Nephron (organoid): ENCODE measurements at regions not wholly inside any gene's neighbourhood (a gene's known extent, or its start where the extent isn't known, plus 50 kb on each side); places are given as distances from the start of the nearest gene placed in this dataset.

ENCODE experiments used
- H3K27ac Mint-ChIP-seq, 3 experiments: 2 replicates each; pipeline ENCODE4 v1.8.0; 2020; ENCODE audit warnings: mixed read lengths in 3 of 3, mild to moderate bottlenecking in 2 of 3, moderate library complexity in 1 of 3
- H3K27me3 Mint-ChIP-seq: 2 replicates; pipeline ENCODE4 v1.8.0; 2021; ENCODE audit warnings: low read depth, mild to moderate bottlenecking, moderate library complexity, mixed read lengths
- H3K36me3 Mint-ChIP-seq: 2 replicates; pipeline ENCODE4 v1.8.0; 2020; ENCODE audit warnings: low read depth, mixed read lengths
- H3K4me1 Mint-ChIP-seq: 2 replicates; pipeline ENCODE4 v1.8.0; 2020; ENCODE audit warnings: mixed read lengths
- H3K4me3 Mint-ChIP-seq, 3 experiments: 2 replicates each; pipeline ENCODE4 v1.8.0; 2020; ENCODE audit warnings: mild to moderate bottlenecking in 3 of 3, mixed read lengths in 3 of 3, moderate library complexity in 2 of 3
- H3K9me3 Mint-ChIP-seq: 2 replicates; pipeline ENCODE4 v1.8.0; 2020; ENCODE audit warnings: mixed read lengths
- CTCF ChIP-seq, 3 experiments: fragments of 200-600 bp; sonication (generic); IDR thresholded peaks; one replicate each; pipeline ENCODE4 v1.5.0; 2021; ENCODE audit warnings: antibody characterized with exemption in 3 of 3; ENCODE audit not compliant: unreplicated experiment in 3 of 3

GRCh38 chr3:117109178-117109577, 399.6 kb downstream of the TUSC7 start:
- H3K27me3 Mint-ChIP-seq, result no peaks in the 10 kb centered on the region

GRCh38 chr3:117114517-117115265, 405.1 kb downstream of the TUSC7 start:
- Mint-ChIP-seq H3K36me3 (no peaks in the 10 kb centered on the region), H3K27me3 (no peaks in the 10 kb centered on the region), H3K4me1 (peaks cover 22% of the 10 kb centered on the region), H3K4me3 (no peak overlapping the region), H3K9me3 (no peaks in the 10 kb centered on the region), H3K27ac (no peak overlapping the region)
- no peak for TF ChIP-seq CTCF (IDR thresholded peaks at IDR 0.05; ENCODE audit: unreplicated experiment in 3 of 3)

More at GRCh38 chr3:117109178-117109577, 399.6 kb downstream of the TUSC7 start:
- H3K36me3 Mint-ChIP-seq, result no peaks in the 10 kb centered on the region
- H3K27ac Mint-ChIP-seq, result no peak overlapping the region
- no peaks in the 10 kb centered on the region for H3K4me1 Mint-ChIP-seq
- no peak for TF ChIP-seq CTCF (IDR thresholded peaks at IDR 0.05; ENCODE audit: unreplicated experiment in 3 of 3)
- H3K9me3 Mint-ChIP-seq, result peaks cover 3% of the 10 kb centered on the region
- H3K4me3 Mint-ChIP-seq, result no peak overlapping the region

- Mint-ChIP-seq H3K4me3 (no peak overlapping the region), H3K36me3 (no peaks in the 10 kb centered on the region), H3K27me3 (no peaks in the 10 kb centered on the region), H3K4me1 (peaks cover 32% of the 10 kb centered on the region), H3K9me3 (no peaks in the 10 kb centered on the region), H3K27ac (no peak overlapping the region)
- no peak for TF ChIP-seq CTCF (IDR thresholded peaks at IDR 0.05; ENCODE audit: unreplicated experiment in 3 of 3)
Measured at GRCh38 chr3:117117188-117117936, 407.8 kb downstream of the TUSC7 start.

GRCh38 chr3:117118604-117119003, 409.0 kb downstream of the TUSC7 start:
- TF ChIP-seq CTCF (IDR thresholded peaks at IDR 0.05; ENCODE audit: unreplicated experiment in 3 of 3), result no peak
- H3K4me3 Mint-ChIP-seq, result no peak overlapping the region

GRCh38 chr3:117120014-117120413, 410.4 kb downstream of the TUSC7 start:
- no peaks in the 10 kb centered on the region for H3K36me3 Mint-ChIP-seq
- no peak for TF ChIP-seq CTCF (IDR thresholded peaks at IDR 0.05; ENCODE audit: unreplicated experiment in 3 of 3)
- peaks cover 35% of the 10 kb centered on the region for H3K4me1 Mint-ChIP-seq
- no peaks in the 10 kb centered on the region for H3K9me3 Mint-ChIP-seq
- H3K27ac Mint-ChIP-seq, result no peak overlapping the region
- no peaks in the 10 kb centered on the region for H3K27me3 Mint-ChIP-seq
- no peak overlapping the region for H3K4me3 Mint-ChIP-seq

More at GRCh38 chr3:117118604-117119003, 409.0 kb downstream of the TUSC7 start:
- no peak overlapping the region for H3K27ac Mint-ChIP-seq
- no peaks in the 10 kb centered on the region for H3K9me3 Mint-ChIP-seq
- no peaks in the 10 kb centered on the region for H3K27me3 Mint-ChIP-seq
- peaks cover 35% of the 10 kb centered on the region for H3K4me1 Mint-ChIP-seq
- H3K36me3 Mint-ChIP-seq, result no peaks in the 10 kb centered on the region
